ENCODE measurements at regions not wholly inside any gene's neighbourhood (a gene's known extent, or its start where the extent isn't known, plus 50 kb on each side); places are given as distances from the start of the nearest gene placed in this dataset.

GRCh38 chr6:168834042-168834587 is 393.1 kb downstream of the SMOC2 start:
- Mint-ChIP-seq H3K36me3 (peaks cover 3% of the 10 kb centered on the region), H3K4me1 (no peaks in the 10 kb centered on the region), H3K27me3 (peaks cover 3% of the 10 kb centered on the region), H3K4me3 (no peak overlapping the region), H3K9me3 (peaks cover 3% of the 10 kb centered on the region), H3K27ac (no peak overlapping the region)
- DNase-seq (ENCODE audit: low spot score in 2 of 2) (no peak), ATAC-seq (ENCODE audit: low read depth) (no peak)

- H3K4me1 Mint-ChIP-seq: no peaks in the 10 kb centered on the region
- ATAC-seq (ENCODE audit: low read depth) (no peak), DNase-seq (ENCODE audit: low spot score in 2 of 2) (no peak)
- H3K27me3 Mint-ChIP-seq: no peaks in the 10 kb centered on the region
- H3K9me3 Mint-ChIP-seq: no peaks in the 10 kb centered on the region
- no peaks in the 10 kb centered on the region for H3K36me3 Mint-ChIP-seq
- no peak overlapping the region for H3K4me3 Mint-ChIP-seq
- H3K27ac Mint-ChIP-seq: no peak overlapping the region
These were observed 387.8 kb downstream of the SMOC2 start for GRCh38 chr6:168828800-168829199.

- DNase-seq (ENCODE audit: low spot score in 2 of 2) (no peak), ATAC-seq (ENCODE audit: low read depth) (no peak)
- Mint-ChIP-seq H3K4me1 (no peaks in the 10 kb centered on the region), H3K9me3 (no peaks in the 10 kb centered on the region), H3K27ac (no peak overlapping the region), H3K4me3 (no peak overlapping the region), H3K27me3 (peaks cover 2% of the 10 kb centered on the region), H3K36me3 (no peaks in the 10 kb centered on the region)
These were observed 387.1 kb downstream of the SMOC2 start for GRCh38 chr6:168828035-168828434.

GRCh38 chr6:168827586-168827871 is 386.5 kb downstream of the SMOC2 start:
- peaks cover 2% of the 10 kb centered on the region for H3K27me3 Mint-ChIP-seq
- ATAC-seq (ENCODE audit: low read depth) (no peak), DNase-seq (ENCODE audit: low spot score in 2 of 2) (no peak)
- H3K36me3 Mint-ChIP-seq: no peaks in the 10 kb centered on the region
- H3K4me1 Mint-ChIP-seq: no peaks in the 10 kb centered on the region
- no peak overlapping the region for H3K4me3 Mint-ChIP-seq
- H3K9me3 Mint-ChIP-seq: no peaks in the 10 kb centered on the region
- H3K27ac Mint-ChIP-seq: no peak overlapping the region

GRCh38 chr6:168826726-168827585 is 386.0 kb downstream of the SMOC2 start:
- DNase-seq (ENCODE audit: low spot score in 2 of 2) (no peak), ATAC-seq (ENCODE audit: low read depth) (no peak)
- no peaks in the 10 kb centered on the region for H3K9me3 Mint-ChIP-seq
- H3K36me3 Mint-ChIP-seq: no peaks in the 10 kb centered on the region
- H3K4me1 Mint-ChIP-seq: no peaks in the 10 kb centered on the region
- H3K27me3 Mint-ChIP-seq: peaks cover 2% of the 10 kb centered on the region
- H3K4me3 Mint-ChIP-seq: no peak overlapping the region
- no peak overlapping the region for H3K27ac Mint-ChIP-seq

GRCh38 chr6:168826078-168826390 is 385.1 kb downstream of the SMOC2 start:
- Mint-ChIP-seq H3K4me3 (no peak overlapping the region), H3K27me3 (peaks cover 2% of the 10 kb centered on the region), H3K9me3 (no peaks in the 10 kb centered on the region), H3K27ac (no peak overlapping the region), H3K36me3 (no peaks in the 10 kb centered on the region), H3K4me1 (no peaks in the 10 kb centered on the region)
- ATAC-seq (ENCODE audit: low read depth) (no peak), DNase-seq (ENCODE audit: low spot score in 2 of 2) (no peak)

GRCh38 chr6:168825226-168826077 is 384.5 kb downstream of the SMOC2 start:
- Mint-ChIP-seq H3K4me1 (no peaks in the 10 kb centered on the region), H3K27ac (no peak overlapping the region), H3K4me3 (no peak overlapping the region), H3K27me3 (peaks cover 2% of the 10 kb centered on the region), H3K36me3 (no peaks in the 10 kb centered on the region), H3K9me3 (no peaks in the 10 kb centered on the region)
- no peak for DNase-seq (ENCODE audit: low spot score in 2 of 2)
- ATAC-seq (ENCODE audit: low read depth): no peak

GRCh38 chr6:168823397-168824212 is 382.6 kb downstream of the SMOC2 start:
- Mint-ChIP-seq H3K9me3 (no peaks in the 10 kb centered on the region), H3K36me3 (no peaks in the 10 kb centered on the region), H3K4me3 (no peak overlapping the region), H3K27me3 (peaks cover 2% of the 10 kb centered on the region), H3K4me1 (no peaks in the 10 kb centered on the region), H3K27ac (no peak overlapping the region)
- ATAC-seq (ENCODE audit: low read depth) (no peak), DNase-seq (ENCODE audit: low spot score in 2 of 2) (no peak)

- Mint-ChIP-seq H3K27ac (no peak overlapping the region), H3K36me3 (no peaks in the 10 kb centered on the region), H3K27me3 (peaks cover 2% of the 10 kb centered on the region), H3K4me3 (no peak overlapping the region), H3K9me3 (no peaks in the 10 kb centered on the region), H3K4me1 (no peaks in the 10 kb centered on the region)
- ATAC-seq (ENCODE audit: low read depth) (no peak), DNase-seq (ENCODE audit: low spot score in 2 of 2) (no peak)
These were observed 381.4 kb downstream of the SMOC2 start for GRCh38 chr6:168822376-168822775.

GRCh38 chr6:168819546-168819945 is 378.6 kb downstream of the SMOC2 start:
- no peak overlapping the region for H3K27ac Mint-ChIP-seq
- H3K36me3 Mint-ChIP-seq: no peaks in the 10 kb centered on the region
- ATAC-seq (ENCODE audit: low read depth) (no peak), DNase-seq (ENCODE audit: low spot score in 2 of 2) (no peak)
- peaks cover 2% of the 10 kb centered on the region for H3K27me3 Mint-ChIP-seq
- peaks cover 2% of the 10 kb centered on the region for H3K9me3 Mint-ChIP-seq
- H3K4me3 Mint-ChIP-seq: no peak overlapping the region
- H3K4me1 Mint-ChIP-seq: no peaks in the 10 kb centered on the region

- H3K9me3 Mint-ChIP-seq: peaks cover 2% of the 10 kb centered on the region
- no peaks in the 10 kb centered on the region for H3K4me1 Mint-ChIP-seq
- H3K27me3 Mint-ChIP-seq: no peaks in the 10 kb centered on the region
- no peak overlapping the region for H3K27ac Mint-ChIP-seq
- ATAC-seq (ENCODE audit: low read depth) (no peak), DNase-seq (ENCODE audit: low spot score in 2 of 2) (no peak)
- no peak overlapping the region for H3K4me3 Mint-ChIP-seq
- H3K36me3 Mint-ChIP-seq: no peaks in the 10 kb centered on the region
These were observed 376.7 kb downstream of the SMOC2 start for GRCh38 chr6:168817558-168818159.

GRCh38 chr6:168815229-168815628 is 374.2 kb downstream of the SMOC2 start:
- Mint-ChIP-seq H3K4me3 (no peak overlapping the region), H3K4me1 (no peaks in the 10 kb centered on the region), H3K27me3 (no peaks in the 10 kb centered on the region), H3K9me3 (peaks cover 2% of the 10 kb centered on the region), H3K27ac (no peak overlapping the region), H3K36me3 (no peaks in the 10 kb centered on the region)
- ATAC-seq (ENCODE audit: low read depth): no peak
- DNase-seq (ENCODE audit: low spot score in 2 of 2): no peak

GRCh38 chr6:168808232-168808631 is 367.2 kb downstream of the SMOC2 start:
- Mint-ChIP-seq H3K27ac (no peak overlapping the region), H3K27me3 (no peaks in the 10 kb centered on the region), H3K36me3 (no peaks in the 10 kb centered on the region), H3K9me3 (peaks cover 2% of the 10 kb centered on the region), H3K4me3 (no peak overlapping the region), H3K4me1 (no peaks in the 10 kb centered on the region)
- no peak for DNase-seq (ENCODE audit: low spot score in 2 of 2)
- ATAC-seq (ENCODE audit: low read depth): no peak
